MM.1S (cell line): ENCODE measurements at regions not wholly inside any gene's neighbourhood (a gene's known extent, or its start where the extent isn't known, plus 50 kb on each side); places are given as distances from the start of the nearest gene placed in this dataset.

Experiments used
- DNase-seq: peaks from one replicate; pipeline ENCODE4 v3.0.0-alpha.2; 2015
- H2AFZ ChIP-seq: fragments of 300-600 bp; sonication (generic); 2 replicates; pipeline ENCODE4 v1.6.0; 2016; ENCODE audit warnings: antibody characterized with exemption, low read length
- H3F3A ChIP-seq: fragments of 300-600 bp; sonication (generic); 2 replicates; pipeline ENCODE4 v1.6.1; 2016; ENCODE audit warnings: mild to moderate bottlenecking, antibody characterized with exemption, low read length, moderate library complexity, mixed read lengths; ENCODE audit not compliant: insufficient read depth
- H3K27ac ChIP-seq: fragments of 300-600 bp; sonication (generic); 2 replicates; pipeline ENCODE4 v1.5.1; 2016; ENCODE audit warnings: mild to moderate bottlenecking, low read length
- H3K27me3 ChIP-seq: fragments of 300-600 bp; sonication (generic); replicated peaks from 2 replicates; pipeline ENCODE4 v1.6.0; 2016; ENCODE audit warnings: low read length; ENCODE audit not compliant: insufficient read depth
- H3K36me3 ChIP-seq: fragments of 300-600 bp; sonication (generic); replicated peaks from 2 replicates; pipeline ENCODE4 v1.6.1; 2016; ENCODE audit warnings: mild to moderate bottlenecking, low read length, mixed read lengths; ENCODE audit not compliant: insufficient read depth
- H3K4me1 ChIP-seq: fragments of 300-600 bp; sonication (generic); 2 replicates; pipeline ENCODE4 v1.6.1; 2016; ENCODE audit warnings: low read length, mixed read lengths
- H3K4me2 ChIP-seq: fragments of 300-600 bp; sonication (generic); 2 replicates; pipeline ENCODE4 v1.6.0; 2016; ENCODE audit warnings: low read depth, low read length
- H3K4me3 ChIP-seq: fragments of 300-600 bp; sonication (generic); 2 replicates; pipeline ENCODE4 v1.5.1; 2016; ENCODE audit warnings: low read length, mixed read lengths
- H3K79me2 ChIP-seq: fragments of 300-600 bp; sonication (generic); 2 replicates; pipeline ENCODE4 v1.6.1; 2016; ENCODE audit warnings: mixed run types, low read length, mixed read lengths
- H3K9ac ChIP-seq: fragments of 300-600 bp; sonication (generic); 2 replicates; pipeline ENCODE4 v1.6.1; 2016; ENCODE audit warnings: low read length, mixed read lengths
- H3K9me2 ChIP-seq: fragments of 300-600 bp; sonication (generic); replicated peaks from 2 replicates; pipeline ENCODE4 v1.6.1; 2016; ENCODE audit warnings: mild to moderate bottlenecking, low read length, mixed read lengths; ENCODE audit not compliant: insufficient read depth
- H3K9me3 ChIP-seq: fragments of 300-600 bp; sonication (generic); replicated peaks from 2 replicates; pipeline ENCODE4 v1.6.1; 2016; ENCODE audit warnings: mild to moderate bottlenecking, low read length, mixed read lengths; ENCODE audit not compliant: insufficient read depth
- H4K20me1 ChIP-seq: fragments of 300-600 bp; sonication (generic); 2 replicates; pipeline ENCODE4 v1.6.1; 2016; ENCODE audit warnings: mild to moderate bottlenecking, low read length, moderate library complexity, mixed read lengths; ENCODE audit not compliant: insufficient read depth
- CTCF ChIP-seq: fragments of 300-600 bp; sonication (generic); IDR thresholded peaks from 2 replicates; pipeline ENCODE4 v1.5.1; 2016; ENCODE audit warnings: antibody characterized with exemption, low read length, mixed read lengths
- EZH2 ChIP-seq: fragments of 300-600 bp; sonication (generic); optimal IDR thresholded peaks from 2 replicates; pipeline ENCODE3; 2017; ENCODE audit warnings: low read depth, mild to moderate bottlenecking, antibody characterized with exemption, low read length, mixed read lengths
- EZH2phosphoT487 ChIP-seq: fragments of 300-600 bp; sonication (generic); IDR thresholded peaks from 2 replicates; pipeline ENCODE4 v1.6.1; 2018; ENCODE audit warnings: antibody characterized with exemption, low read length

GRCh38 chr10:121365566-121365965, 232.7 kb downstream of the FGFR2 start:
- no peak for DNase-seq
- Histone ChIP-seq H3F3A (peaks cover 10% of the 10 kb centered on the region; the same call in 1 of the 2 replicates), H3K4me3 (no peak overlapping the region), H3K9me3 (no peaks in the 10 kb centered on the region), H3K36me3 (no peaks in the 10 kb centered on the region), H3K9ac (no peak overlapping the region), H3K27ac (no peak overlapping the region), H3K79me2 (no peaks in the 10 kb centered on the region), H3K27me3 (no peaks in the 10 kb centered on the region), H3K4me2 (no peak overlapping the region), H3K9me2 (no peaks in the 10 kb centered on the region), H3K4me1 (peaks cover 17% of the 10 kb centered on the region), H2AFZ (no peak overlapping the region), H4K20me1 (no peaks in the 10 kb centered on the region)
- TF ChIP-seq CTCF (no peak), EZH2phosphoT487 (no peak), EZH2 (no peak)

DNA sequence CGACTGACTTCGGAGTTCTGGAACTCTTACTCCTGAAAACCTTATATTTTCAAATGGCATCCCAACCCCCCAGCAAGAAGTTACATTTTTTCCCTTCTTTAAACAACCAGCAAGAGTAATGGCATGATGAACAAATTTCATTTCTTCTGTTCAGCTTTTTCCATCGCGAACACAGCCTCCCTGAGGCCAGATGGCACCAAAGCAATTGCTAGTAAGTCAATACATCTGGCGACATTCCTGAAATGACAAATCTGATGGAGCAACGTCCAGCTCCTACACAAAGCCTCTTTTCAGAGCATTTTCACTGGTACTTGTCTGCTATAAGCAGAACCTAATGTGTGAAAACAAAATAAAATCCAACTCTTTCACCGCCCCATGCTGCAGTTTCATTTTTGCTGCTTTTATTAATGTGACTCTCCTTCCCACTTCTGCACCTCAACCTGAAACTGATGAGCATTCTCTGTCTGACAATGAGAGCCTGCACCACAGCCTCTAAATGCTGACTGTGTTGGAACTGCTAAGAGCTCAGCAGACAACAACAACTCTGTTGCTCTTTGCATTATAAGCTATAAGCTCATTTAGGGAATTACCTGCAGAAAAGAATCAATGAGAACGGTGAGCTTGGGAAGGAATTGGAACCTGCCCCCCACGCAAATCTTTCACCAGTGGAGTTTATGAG, 229.8 kb downstream of the FGFR2 start:
- Histone ChIP-seq H4K20me1 (no peaks in the 10 kb centered on the region), H3K9ac (peak overlapping the region; percentile 43), H3K9me3 (no peaks in the 10 kb centered on the region), H3K79me2 (no peaks in the 10 kb centered on the region), H3K36me3 (no peaks in the 10 kb centered on the region), H3K9me2 (no peaks in the 10 kb centered on the region), H2AFZ (peak overlapping the region; percentile 60), H3K27me3 (no peaks in the 10 kb centered on the region), H3K4me1 (peaks cover 21% of the 10 kb centered on the region), H3K4me2 (peak overlapping the region; percentile 77), H3K27ac (peak overlapping the region; percentile 65; the same call in 1 of the 2 replicates), H3K4me3 (peak overlapping the region; percentile 49), H3F3A (peaks cover 10% of the 10 kb centered on the region; the same call in 1 of the 2 replicates)
- TF ChIP-seq EZH2 (no peak), CTCF (no peak), EZH2phosphoT487 (no peak)
- DNase-seq = peak; percentile 86

- H3K27me3 ChIP-seq = no peaks in the 10 kb centered on the region
- peaks cover 10% of the 10 kb centered on the region; the same call in 1 of the 2 replicates for H3F3A ChIP-seq
- no peak overlapping the region for H3K4me3 ChIP-seq
- H3K27ac ChIP-seq = no peak overlapping the region
- no peaks in the 10 kb centered on the region for H3K9me3 ChIP-seq
- H3K79me2 ChIP-seq = no peaks in the 10 kb centered on the region
- no peak overlapping the region for H3K4me2 ChIP-seq
- no peaks in the 10 kb centered on the region for H4K20me1 ChIP-seq
- no peaks in the 10 kb centered on the region for H3K9me2 ChIP-seq
- H3K4me1 ChIP-seq = peaks cover 24% of the 10 kb centered on the region
- no peak for DNase-seq
- H2AFZ ChIP-seq = no peak overlapping the region
- H3K9ac ChIP-seq = no peak overlapping the region
- no peaks in the 10 kb centered on the region for H3K36me3 ChIP-seq
- no peak for TF ChIP-seq EZH2
- no peak for TF ChIP-seq CTCF
- TF ChIP-seq EZH2phosphoT487 = no peak
Measured at GRCh38 chr10:121369616-121370015, 228.6 kb downstream of the FGFR2 start.
